HG03103 (cell line): ENCODE measurements at regions not wholly inside any gene's neighbourhood (a gene's known extent, or its start where the extent isn't known, plus 50 kb on each side); places are given as distances from the start of the nearest gene placed in this dataset.
"Not testable (repeated sequence)": the region's sequence is repeated elsewhere in the genome, so short reads cannot be mapped to it uniquely, and the experiment has no call there.

Source experiments
- ATAC-seq: cut with Tn5 transposase; IDR thresholded peaks from one replicate; pipeline ENCODE4 v1.9.1; 2021; ENCODE audit warnings: low read depth; ENCODE audit not compliant: unreplicated experiment

DNA sequence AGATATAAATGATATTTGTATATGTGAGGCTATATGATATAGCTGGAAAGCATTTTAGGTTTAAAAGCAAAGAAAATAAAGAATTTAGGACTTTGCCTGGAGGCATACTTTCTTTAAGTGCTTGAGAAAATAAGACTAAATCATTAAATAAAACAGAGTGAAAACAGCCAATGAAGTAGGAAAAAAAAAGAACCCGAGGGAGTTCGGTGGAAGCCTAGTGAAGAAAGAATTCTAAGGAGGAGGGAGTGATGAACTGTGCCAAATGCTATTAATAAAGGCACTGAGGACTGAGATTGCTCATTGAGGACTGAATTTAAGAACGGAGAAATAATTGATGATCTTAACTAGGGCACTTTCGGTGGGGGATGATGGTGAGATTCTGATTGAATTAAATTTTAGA, 573.5 kb downstream of the DSC3 start:
- no peak for ATAC-seq

- no peak for ATAC-seq
These were observed 577.4 kb downstream of the DSC3 start for GRCh38 chr18:30465096-30465495.

GRCh38 chr18:30457156-30457555, 585.4 kb downstream of the DSC3 start:
- ATAC-seq, result no peak

- no peak for ATAC-seq
These were observed 586.8 kb downstream of the DSC3 start for GRCh38 chr18:30455741-30456140.

DNA sequence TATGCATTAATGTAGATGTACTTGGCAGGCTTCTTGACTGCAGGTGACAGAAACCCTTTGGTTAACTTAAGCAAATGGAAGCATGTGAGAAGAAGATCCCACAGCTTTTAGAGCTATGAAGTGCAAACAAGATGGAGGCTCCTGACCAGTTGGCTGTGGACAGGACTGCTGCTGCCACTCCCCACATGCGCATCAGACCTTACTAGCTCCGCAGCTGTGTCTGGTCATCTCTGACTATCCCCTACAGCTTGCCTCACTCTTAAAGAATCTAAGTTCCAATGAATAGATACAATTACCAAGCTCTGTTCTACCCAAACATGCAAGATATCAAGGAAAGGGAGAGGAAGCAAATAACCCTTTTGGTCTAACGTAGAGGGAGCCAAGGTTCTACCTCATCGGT, 587.6 kb downstream of the DSC3 start:
- ATAC-seq, result no peak

GRCh38 chr18:30451981-30452380, 590.6 kb downstream of the DSC3 start:
- ATAC-seq, result no peak

- ATAC-seq, result no peak
These were observed 591.6 kb downstream of the DSC3 start for GRCh38 chr18:30450927-30451326.

- no peak for ATAC-seq
These were observed 595.9 kb downstream of the DSC3 start for GRCh38 chr18:30446605-30447004.

DNA sequence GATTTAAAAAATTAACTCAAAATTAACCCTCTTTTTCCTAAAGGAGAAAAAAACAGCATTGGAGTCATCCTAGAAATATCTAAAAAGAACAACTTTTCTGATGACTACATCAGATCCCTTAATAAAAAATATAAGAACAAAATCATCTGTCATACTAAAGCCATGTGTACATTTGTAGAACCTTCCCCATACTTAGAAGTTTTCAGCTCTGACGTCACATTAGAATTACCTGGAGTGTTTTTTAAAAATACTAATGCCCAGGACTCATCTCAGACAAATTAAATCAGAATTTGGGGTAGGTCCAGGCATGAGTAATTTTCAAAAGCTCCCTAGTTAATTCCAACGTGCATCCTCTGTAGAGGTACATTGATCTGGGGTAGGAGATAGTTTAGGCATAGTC, 598.0 kb downstream of the DSC3 start:
- ATAC-seq, result no peak

GRCh38 chr18:30440351-30440750, 602.2 kb downstream of the DSC3 start:
- no peak for ATAC-seq

- no peak for ATAC-seq
These were observed 603.4 kb downstream of the DSC3 start for GRCh38 chr18:30439174-30439573.

DNA sequence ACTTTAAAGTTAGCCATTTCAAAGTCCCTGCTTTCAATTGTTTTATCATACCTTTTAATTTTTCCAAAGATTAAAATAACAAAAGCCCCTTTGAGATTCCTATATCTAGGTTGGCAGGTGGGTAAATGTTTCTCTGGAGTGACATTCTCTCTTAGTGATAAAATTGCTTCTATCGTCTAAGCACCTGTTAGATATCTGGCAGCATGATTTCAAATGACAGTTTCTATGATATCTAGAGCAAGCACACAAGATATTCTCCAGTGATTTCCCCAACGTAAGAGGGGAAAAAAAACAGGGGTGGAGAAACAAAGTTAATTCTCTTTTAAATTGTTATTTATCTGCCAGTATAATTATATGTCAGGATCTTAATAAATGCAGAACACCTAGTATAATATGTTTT, 610.2 kb downstream of the DSC3 start:
- ATAC-seq, result no peak

- not testable (repeated sequence) for ATAC-seq
These were observed 623.1 kb downstream of the DSC3 start for GRCh38 chr18:30419399-30419798.

- ATAC-seq, result no peak
These were observed 626.6 kb downstream of the DSC3 start for GRCh38 chr18:30415903-30416302.

DNA sequence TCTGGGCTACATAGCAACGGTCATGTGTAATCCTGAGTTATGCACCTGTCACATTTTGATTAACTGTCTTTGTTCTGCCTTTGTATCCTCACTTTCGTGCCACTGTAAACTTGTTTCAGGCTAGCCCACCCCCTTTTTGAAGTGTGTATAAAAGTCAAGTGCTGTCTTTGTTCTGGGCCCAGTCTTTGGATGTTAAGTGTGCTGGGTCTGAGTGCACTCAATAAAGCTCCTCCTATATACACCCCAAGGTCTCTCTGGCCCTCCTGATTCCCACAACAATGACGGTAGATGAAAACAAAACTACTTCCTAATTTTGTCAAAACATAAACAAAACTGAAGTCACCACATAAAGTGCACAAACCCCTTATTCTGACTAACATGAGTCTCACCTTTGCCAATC, 633.4 kb downstream of the DSC3 start:
- no peak for ATAC-seq

DNA sequence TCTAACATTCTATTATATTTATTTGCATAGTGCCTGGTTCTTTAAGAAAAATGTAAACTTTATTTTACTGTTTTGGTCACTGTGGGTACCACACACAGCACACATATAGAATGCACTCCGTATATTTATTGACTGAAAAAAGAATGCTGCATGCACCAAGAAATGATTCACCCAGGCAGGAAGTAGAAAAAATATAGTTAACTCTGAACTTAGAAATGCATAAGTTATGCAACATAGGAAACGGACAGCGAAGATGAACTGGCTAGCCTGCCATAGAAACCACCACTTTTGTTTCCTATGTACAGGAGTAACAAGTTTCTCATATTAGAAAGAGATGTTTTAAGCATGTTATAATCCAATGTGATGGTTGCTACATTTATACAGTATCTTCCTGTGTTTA, 635.8 kb downstream of the DSC3 start:
- ATAC-seq, result no peak

GRCh38 chr18:30405038-30405437, 637.5 kb downstream of the DSC3 start:
- no peak for ATAC-seq

DNA sequence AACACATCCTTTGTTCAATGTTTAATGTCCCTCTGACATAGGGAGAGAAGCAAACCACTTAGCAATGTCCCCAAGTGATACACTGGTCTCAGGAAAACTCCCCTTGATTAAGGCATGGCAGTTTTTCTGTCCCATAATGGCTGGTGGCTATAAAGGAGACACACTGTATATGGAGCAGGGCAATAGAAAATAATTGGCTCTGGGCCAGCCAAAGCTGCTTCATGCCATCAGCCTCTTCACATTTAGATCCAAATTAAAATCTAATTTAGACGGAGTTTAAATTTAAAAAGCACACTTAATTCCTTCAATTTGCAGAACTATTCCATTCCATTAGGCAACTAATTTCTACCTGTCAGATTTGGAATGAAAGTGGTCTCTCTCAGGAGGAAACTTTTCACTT, 638.1 kb downstream of the DSC3 start:
- no peak for ATAC-seq

- ATAC-seq, result no peak
These were observed 639.3 kb downstream of the DSC3 start for GRCh38 chr18:30403278-30403677.

DNA sequence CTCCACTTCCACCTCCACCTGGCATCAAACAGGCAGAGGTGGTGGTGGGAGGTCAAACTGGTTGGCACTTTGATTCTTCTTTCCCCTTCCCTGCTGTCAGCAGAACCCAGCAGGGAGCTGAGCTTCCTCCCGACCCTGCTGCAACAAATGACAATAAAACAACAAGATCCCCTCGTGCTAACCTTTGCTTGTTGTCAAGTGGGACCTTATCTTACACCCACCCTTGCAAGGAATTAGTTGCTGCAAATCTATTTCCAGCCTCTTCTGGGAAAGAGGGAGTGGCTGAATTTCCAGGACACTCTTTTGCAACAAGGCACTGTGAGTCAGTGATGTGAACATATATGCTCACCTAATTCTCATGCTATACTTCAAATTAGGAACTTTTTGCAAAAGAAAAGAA, 655.1 kb downstream of the DSC3 start:
- ATAC-seq, result no peak

DNA sequence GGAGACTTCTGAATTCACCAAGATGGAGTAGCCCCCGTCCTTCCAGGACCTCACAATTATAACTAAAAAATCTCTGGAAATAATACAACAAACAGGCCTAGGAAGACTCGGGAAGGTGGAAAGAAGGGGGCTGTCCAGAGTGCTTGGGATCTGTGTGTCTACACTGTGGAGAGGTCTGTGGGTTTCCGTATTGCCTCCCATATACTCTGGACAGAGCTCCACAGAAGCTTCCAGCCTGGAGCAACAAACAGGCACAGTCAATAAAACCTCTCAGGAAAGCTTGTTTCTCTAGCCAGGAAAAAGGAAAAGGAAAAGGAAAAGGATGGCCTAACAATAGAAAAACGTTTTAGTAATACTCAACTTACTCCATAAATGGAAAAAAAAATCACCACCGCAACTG, 655.9 kb downstream of the DSC3 start:
- ATAC-seq, result no peak

DNA sequence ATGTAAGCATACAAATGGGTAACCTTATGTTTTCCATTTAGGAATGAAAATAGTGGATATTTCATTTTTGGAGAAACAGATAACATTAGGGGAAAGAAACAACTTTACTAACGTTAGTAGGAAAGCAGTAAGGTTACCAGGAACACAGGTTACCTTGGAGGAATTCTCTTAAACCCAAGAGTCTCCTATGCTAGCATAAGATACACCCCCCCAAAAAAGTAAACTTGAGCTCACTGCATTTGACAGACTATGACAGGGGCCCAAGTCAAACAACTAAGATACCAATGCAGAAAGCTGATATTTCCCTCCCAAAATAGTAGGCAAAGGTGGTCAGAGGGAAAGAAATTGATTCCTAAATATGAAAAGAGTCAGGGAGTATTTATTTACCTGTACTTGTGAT, 656.9 kb downstream of the DSC3 start:
- no peak for ATAC-seq

- ATAC-seq, result no peak
These were observed 660.7 kb downstream of the DSC3 start for GRCh38 chr18:30381826-30382225.

DNA sequence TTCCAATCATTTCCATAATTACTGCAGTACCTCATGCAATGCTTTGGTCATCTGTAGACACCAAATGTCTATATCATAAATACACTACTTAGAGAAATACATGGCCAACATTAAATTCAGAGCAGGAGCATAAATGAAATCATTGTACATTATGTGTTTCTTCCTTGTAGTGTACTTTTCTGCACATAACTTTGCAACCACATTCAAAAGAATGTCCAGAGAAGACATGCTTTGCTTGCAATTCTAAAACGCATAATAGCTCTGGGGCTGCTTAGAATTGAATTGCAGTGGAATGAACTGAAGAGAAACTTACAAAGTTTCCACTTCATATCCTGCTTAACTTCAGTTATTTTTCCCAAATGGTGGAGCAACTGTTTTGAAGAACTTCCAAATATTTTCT, 664.4 kb downstream of the DSC3 start:
- no peak for ATAC-seq
